HG03066 (cell line): ENCODE measurements at regions not wholly inside any gene's neighbourhood (a gene's known extent, or its start where the extent isn't known, plus 50 kb on each side); places are given as distances from the start of the nearest gene placed in this dataset.

Experiments
- ATAC-seq: cut with Tn5 transposase; IDR thresholded peaks from one replicate; pipeline ENCODE4 v1.9.1; 2021; ENCODE audit warnings: low read depth; ENCODE audit not compliant: unreplicated experiment

DNA sequence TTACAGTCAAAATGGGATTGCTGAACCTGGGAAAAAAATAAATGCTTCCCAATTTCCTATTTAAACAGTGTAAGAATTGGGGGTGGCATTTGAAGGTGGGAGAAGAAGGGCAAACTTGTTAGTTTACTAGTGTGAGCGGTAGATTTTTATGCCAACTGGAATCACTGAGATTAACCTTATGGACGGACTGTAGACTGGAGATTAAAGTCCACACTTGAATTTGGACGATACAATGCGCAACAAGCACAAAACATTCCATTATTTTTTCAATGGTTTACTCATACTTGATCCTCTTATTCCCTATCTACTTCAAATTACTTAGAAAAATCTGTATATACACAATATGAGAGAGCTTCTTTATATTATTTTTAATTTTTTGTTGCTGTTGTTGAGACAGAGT, 269.6 kb upstream of the KLF14 start:
- ATAC-seq, result no peak

DNA sequence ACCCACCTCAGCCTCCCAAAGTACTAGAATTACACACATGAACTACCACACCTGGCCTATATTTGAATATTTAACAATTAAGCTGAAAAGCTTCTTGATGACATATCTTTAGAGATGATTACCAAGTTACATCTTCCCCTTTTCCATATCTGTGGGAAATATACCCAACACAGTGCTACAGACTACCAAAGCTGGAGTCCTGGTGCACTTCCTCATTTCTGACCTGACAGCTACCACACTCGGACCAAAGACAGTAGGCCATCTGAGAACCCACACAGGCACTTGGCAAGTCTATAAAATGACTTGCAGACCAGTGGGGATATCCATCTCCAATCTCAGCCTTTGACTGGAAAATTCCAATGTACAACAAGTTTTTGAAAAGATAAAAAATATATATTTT, 270.4 kb upstream of the KLF14 start:
- ATAC-seq, result no peak

DNA sequence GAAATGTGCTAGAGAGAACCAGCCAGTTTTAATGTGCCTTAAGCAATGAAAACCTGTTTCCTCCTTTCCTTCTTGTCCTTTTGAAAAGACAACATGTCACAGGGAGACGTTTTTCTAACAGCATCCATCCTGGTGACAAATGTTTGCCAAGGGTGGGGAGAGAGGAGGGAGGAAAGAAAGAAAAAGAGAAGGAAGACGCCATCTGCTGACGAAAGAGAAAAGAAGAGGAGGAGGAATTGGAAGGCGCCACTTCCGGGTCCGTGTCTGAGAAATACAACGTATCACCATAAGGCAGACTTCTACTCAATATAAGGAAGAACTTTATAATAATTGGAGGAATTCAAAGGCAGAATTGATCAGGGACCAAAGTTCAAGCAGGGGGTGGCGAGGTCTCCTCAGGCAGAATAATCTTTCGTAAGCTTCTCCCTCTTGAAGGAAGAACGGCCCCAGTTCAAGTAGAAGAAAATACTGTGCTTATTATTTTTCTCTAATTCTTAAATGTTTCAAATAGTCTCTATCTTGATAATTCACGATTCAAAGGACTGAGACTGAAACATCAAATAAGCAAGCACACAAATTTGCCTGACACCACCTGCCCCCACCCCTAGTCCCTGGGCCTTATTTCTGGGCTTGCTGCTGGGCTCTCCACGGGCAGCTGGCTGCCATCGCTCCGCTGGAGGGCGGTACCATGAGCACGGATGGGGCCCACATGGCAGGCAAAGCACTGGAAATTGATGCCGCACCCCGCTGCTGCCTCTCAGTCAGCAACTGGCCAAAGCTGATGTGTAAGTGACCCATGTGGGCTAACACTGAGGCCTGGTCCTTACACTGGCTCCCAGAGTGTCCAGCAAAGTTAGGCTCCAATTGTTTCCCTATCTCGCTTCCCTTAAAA, 273.7 kb upstream of the KLF14 start:
- ATAC-seq, result peak; percentile 54

DNA sequence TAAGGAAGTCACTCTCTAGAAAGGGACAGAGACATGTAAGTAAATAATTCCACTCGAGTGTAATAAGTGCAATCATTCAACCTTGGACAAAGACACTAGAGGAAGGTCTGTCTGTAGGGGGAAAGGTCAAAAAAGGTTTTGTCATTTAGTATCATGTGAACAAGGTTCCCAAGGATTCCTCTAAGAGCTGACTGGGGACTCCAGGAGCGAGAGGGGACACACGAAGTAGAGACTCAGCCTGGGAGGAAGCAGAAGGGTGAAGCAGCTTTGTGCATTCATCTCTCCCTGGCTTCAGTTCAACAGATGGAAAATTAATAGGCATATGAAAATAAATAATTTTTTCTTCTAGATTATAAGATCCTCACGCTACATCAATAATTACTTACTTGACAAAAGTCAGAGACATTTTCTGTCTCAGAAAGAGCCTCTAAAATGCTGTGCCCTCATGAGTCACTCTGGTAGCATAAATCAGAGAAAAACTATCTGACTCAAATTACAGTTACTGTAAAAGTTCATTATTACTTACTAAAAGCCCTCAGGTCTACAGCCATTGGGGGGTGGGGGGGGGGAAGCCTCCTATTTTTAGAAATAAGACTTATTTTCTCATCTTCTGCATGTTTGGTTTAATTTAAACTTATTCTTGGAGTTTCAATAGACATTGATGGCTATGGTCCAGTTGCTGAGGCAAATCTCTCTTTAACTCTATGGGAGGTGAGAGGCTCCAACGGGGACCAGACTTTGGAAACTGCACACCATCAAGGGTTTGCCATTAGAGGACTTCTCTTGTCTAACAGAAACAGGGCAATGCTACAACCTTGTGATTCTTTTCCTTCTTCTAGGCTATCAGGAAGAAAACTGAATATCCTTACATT, 275.1 kb upstream of the KLF14 start:
- no peak for ATAC-seq

DNA sequence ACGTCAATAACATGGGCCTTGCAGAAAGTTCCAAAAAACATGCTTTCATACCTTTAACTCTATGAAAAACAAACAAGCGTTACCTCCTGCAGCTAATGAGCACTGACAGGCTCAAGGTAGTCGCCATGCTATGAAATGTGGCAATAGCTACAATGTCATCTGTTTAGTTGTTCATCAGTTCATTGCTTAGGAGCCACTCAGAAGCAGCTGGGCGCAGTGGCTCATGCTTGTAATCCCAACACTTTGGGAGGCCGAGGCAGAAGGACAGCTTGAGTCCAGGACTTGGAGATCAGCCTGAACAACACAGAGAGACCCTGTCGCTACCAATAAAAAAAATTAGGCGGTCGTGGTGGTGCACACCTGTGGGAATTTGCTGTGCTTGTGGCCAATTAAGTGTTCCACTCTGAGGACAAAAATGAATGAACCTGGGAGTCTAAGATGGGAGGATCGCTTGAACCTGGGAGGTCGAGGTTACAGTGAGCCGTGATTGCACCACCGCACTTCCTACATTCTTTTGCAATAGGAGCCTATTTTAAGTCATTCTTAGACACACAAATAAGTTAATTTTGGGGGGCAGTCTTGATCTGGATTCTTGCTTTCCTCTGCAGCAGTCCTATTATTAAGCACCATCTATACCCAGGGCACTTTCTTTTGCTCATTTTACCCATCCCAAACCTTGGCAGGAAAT, 276.2 kb upstream of the KLF14 start:
- ATAC-seq, result no peak

DNA sequence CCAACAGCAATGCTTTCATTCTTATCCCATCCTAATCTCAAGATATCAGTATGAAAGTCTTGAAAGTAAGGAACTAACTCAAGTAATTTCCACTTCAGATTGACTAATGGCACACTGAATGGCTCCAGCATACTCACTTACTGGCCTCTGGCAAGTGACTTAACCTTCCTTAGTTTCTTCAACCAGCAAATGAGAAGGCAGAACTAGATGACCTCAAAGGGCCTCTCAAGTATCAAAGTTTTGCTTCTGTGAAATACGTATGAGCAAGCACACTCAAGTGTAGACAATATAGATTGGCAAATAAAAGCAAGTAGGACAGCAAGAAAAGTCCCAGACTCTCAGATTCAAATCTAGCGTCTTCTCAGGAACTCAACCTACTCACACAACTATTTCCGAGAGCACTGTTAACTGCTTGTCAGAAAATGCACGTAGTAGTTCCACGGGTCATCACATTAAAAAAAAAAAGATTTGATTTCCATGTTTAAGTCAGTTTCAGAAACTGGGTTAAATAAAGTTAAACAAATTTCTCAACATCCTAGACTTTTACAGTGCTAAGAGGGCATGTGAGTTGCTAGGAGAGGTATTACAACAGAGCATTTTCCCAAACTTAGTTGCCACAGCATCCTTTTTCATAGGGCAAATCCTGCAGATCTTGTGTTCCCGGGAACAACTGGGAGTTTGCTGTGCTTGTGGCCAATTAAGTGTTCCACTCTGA, 276.9 kb upstream of the KLF14 start:
- no peak for ATAC-seq

DNA sequence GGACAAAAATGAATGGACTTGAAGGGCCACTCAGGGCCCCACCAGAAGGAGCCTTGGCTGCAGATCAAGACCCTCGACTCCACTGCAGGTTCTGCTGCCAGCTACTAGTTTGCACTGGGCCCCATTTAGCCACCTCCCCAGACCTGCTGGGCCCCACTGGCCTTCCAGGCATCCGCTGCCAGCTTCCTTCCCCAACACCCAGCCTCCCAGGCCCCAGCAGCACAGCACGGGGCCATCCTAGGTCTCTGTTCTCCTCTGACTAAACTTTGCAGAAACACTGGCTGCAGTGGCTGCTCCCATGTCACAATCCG, 277.4 kb upstream of the KLF14 start:
- no peak for ATAC-seq

DNA sequence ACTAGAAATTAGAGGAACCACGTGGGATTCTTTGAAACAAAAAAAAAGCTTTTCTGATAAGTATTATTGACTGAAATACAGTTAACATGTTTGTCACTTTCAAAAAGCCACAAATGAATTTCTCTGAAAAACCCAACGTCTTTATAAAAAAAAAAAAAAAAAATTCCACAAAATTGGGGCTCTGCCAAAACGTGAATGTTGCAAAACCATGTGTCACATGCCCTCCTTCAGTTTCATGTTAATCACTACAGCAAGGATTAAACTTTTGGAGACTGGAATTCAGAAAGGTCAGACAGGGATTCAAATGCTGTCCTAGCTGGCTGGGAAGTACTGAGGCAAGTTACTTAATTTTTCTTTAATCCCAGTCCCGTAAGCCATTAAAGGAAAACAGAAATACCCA, 278.0 kb upstream of the KLF14 start:
- ATAC-seq, result no peak

DNA sequence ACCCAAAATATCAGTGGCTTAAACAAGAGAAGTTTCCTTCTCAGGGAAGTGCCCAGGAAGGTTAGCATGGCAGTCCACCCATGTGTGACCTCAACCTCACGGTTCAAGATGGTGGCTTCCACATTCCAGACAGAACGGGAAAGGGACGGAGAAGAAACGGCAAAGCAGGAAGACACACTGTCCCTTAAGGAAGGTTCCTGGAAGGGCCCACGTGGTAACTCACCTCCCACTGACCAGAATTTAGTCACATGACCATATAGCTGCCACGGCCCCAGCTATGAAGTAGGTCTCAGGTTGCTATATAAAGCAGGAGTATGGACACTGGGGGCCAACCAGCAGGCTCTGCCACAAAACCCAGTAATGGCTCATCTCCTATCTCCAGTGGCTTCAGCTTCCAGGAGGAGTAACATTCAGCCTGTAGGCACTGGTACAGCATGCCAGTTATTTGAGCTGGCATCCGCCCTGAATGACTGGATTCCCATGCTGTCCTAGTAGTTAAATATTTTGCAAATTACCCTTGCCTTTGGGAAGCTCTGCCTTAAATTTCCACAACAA, 278.5 kb upstream of the KLF14 start:
- ATAC-seq, result no peak

DNA sequence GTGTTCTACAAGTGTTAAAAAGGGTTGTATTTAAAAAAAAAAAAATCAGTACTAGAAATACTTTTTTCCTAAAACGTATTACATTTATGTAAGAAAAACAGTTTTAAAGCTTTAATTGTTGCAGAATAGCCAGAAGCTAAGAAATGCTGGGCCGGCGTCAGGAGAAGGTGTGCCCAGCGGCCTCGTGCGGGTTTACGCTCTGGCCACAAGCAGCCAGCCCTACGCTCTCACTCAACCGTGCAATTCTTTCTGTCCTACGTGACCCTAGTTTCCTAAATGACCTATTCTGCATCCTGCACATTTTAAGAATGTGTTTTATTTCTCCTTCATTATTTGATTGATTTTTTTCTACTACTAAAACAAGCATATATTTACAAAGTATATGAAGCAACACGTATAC, 279.7 kb upstream of the KLF14 start:
- no peak for ATAC-seq

DNA sequence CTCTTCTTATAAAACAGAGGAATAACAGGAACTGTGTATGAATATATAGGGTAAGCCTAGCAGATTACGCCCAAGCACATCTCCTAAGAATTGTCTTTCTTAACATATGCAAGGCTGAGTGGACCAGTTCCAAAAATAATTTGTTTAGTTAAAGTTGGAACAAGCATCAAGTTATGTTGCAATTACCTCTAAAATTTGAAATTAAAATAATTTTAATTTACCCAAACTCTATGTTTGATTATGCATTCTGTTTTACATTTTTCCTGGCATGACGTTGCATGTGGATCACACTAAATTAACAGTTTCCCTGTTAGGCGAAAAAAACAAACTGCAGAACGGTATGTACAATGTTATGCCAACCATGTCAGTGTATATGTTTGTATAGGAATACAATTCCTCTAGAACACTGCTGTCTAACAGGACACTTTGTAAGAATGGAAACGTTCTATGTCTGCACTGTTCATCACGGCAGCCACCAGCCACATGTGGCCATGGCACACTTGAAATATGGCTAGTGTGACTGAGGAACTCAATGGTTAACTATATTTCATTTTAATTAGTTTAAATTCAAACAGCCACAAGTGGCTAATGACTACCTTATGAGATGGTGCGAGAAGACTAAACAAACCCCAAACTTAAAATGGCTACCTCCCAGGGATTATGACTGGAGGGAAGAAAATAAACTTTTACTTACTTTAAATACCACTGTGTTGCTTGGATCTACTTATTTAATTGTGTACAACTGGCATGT, 281.1 kb upstream of the KLF14 start:
- ATAC-seq, result no peak

DNA sequence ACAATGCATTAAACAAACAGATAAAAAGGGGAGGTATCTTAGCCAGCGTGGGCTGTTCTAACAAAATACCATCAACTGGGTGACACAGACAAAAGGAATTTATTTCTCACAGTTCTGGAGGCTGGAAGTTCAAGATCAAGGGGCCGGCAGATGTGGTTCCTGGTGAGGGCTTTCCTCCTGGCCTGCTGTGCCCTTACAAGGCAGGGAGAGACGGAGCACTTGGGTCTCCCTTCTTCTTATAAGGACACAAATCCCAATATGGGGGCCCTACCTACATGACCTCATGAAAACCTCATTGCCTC, 281.6 kb upstream of the KLF14 start:
- ATAC-seq, result no peak

DNA sequence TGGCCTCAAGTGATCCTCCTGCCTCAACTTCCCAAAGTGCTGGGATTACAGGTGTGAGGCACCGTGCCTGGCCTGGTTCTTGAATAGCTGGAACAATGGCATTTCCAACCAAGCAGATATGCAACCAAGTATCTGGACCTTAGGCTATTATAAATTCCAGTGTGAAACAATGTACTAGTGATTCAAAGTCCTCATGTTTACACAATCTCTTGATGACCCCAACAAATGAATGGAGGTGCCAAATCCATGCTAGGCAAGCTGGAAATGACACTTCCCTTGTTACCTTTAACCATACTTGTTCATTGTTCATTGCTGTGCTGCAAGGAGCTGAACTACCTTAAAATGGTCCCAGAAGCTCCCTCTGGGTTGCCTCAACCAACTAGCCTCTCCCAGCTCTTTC, 282.2 kb upstream of the KLF14 start:
- no peak for ATAC-seq

DNA sequence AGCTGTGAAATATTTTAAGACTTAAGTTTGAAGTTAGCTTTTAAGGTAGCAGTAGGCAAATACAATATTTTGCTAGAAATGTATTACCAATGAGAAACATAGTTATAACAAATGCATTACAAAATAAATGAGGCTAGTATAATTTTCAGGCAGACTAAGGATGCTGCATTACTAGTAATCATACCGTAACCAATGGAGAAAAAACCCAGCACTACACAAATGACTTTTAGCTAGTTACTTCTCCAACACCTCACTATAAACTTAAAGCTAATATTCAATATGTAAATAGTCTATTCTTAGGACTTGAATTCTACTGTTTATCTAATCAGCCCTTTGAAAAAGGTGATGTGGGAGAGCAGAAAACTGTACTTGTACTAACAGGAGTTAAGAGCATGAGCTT, 285.3 kb upstream of the KLF14 start:
- ATAC-seq, result no peak

DNA sequence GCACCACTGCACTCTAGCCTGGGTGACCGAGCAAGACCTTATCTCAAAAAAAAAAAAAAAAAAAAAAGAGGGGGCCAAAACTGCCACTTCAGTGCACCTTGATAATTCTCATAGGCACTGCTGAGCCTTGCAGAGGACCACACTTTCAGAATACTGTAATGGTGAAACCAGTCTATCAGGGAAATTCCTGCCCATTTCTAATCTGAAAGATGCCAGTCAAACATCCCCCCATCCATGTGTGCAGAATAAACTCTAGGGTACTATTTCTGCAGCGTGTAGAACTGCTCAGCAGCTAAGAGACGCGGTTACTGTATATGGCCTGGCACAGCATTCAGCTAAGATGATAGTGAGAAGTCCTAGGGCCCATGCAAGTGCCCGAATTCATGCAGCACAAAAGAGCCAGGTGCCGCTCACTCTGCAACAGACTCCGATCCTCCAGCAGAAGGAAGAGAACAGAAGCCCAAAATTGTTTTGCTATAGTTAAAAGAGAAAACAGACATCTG, 286.8 kb upstream of the KLF14 start:
- ATAC-seq, result no peak

DNA sequence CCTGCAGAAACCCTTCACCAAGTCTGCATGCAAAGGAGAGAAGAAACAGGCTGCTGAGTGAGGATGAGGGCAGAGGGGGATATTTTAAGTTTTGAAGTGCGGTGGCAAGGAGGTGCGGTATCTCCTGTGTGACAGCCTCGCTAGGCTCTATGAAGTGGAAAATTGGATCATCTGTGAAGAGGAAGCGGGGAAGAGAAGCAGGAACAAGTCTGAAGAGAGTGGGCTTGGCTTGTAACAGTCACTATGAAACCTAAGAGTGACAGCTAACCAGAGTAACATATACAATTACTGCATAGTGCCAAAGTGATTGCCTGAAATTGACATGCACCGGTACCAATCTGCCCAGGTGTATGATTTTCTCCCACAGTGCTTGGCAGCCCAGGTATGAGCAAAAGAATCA, 287.5 kb upstream of the KLF14 start:
- ATAC-seq, result peak; percentile 52

DNA sequence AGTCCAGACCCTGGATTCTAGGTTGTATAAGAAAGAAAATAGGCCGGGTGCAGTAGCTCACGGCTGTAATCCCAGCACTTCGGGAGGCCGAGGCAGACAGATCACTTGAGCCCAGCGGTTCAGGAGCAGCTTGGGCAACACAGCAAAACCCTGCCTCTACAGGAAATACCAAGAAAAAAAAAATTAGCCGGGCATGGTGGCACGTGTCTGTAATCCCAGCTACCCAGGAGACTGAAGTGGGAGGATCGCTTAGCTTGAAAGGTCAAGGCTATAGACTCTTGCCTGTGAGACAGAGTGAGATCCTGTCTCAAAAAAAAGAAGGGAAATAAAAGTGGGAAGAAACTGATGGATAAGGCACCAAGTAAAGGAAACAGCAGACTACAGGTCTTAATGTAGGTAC, 287.9 kb upstream of the KLF14 start:
- ATAC-seq, result no peak

DNA sequence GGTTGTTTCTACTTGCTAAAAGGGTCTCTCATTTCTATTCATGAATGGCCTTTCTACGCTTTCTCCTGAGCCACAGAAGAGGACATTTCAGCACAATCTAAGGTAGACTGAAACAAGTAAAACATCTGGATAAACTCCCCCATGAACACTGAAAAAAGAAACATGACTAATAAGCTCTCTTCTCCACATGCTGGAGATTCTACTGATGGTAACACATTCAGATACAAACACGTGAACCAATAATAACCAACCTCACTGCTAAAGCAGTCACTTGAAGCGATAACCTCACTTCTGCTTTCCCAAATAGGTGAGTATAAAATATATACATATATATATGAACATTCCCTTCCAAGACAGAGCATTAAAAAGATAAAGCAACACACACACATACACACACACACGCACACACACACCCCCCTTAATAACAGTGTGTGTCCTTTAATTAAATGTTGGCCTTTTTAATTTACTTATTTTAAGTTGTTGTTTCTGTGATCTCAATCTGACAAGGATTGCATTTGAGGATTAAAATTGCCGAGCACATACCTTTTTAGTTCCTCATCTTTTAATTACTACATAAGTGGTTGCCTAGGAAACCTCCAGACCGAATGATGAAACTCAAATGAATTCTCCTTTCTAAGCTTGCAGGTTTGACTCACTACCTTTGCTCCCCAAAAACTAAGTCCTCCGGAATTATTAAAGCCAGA, 292.4 kb upstream of the KLF14 start:
- no peak for ATAC-seq

DNA sequence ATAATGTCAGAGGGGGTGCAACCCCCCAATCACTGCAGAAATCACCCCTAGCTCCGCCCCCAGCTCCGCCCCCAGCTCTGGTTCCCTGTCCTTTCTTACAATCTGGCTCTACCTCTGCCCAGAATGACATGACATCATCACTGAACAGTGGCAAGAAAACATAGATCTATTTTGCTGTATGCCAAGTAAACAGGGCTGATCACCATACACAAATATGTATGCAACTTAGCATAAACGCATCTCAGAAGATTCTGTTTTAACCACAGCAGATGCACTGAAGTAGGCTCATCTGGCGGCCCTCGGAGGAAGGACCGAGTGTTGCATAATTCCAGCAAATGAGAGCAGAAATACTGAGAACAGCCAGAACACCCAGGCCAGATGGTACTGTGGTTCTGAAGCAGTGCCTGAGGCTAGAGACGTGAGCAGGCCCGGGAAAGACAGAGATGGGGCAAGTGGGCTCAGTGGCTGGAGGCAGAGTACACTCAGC, 293.3 kb upstream of the KLF14 start:
- ATAC-seq, result no peak
